Gastroesophageal sphincter (tissue), 4 donors: ENCODE measurements at regions not wholly inside any gene's neighbourhood (a gene's known extent, or its start where the extent isn't known, plus 50 kb on each side); places are given as distances from the start of the nearest gene placed in this dataset.

Experiments
- ATAC-seq: fragments of 150-250 bp; one replicate; pipeline ENCODE4 v1.9.1; 2016; ENCODE audit warnings: mild to moderate bottlenecking, moderate library complexity
- H3K27ac ChIP-seq, 4 donors: fragments of 200-600 bp; sonication (generic) in 3 of 4; 1 replicate in 3 of 4; 2 replicates in 1 of 4; pipeline ENCODE4 v1.5.1; 2016 to 2019
- H3K27me3 ChIP-seq: fragments of 200-600 bp; sonication (generic); one replicate; pipeline ENCODE4 v1.5.1; 2019
- H3K36me3 ChIP-seq, 2 donors: fragments of 200-600 bp; sonication (generic); one replicate each; pipeline ENCODE4 v1.5.1; 2019; ENCODE audit warnings: control low read depth in 1 of 2
- H3K4me1 ChIP-seq, 3 donors: fragments of 200-600 bp; sonication (generic); 1 replicate in 2 of 3; 2 replicates in 1 of 3; pipeline ENCODE4 v1.5.1; 2016 to 2019; ENCODE audit warnings: control low read depth in 2 of 3
- H3K4me3 ChIP-seq, 2 donors: fragments of 200-600 bp; sonication (generic); one replicate each; pipeline ENCODE4 v1.5.1; 2019; ENCODE audit warnings: mild to moderate bottlenecking in 1 of 2, moderate library complexity in 1 of 2
- H3K9me3 ChIP-seq, 3 donors: fragments of 200-600 bp; sonication (generic); one replicate each; pipeline ENCODE4 v1.5.1; 2017 to 2019; ENCODE audit warnings: control low read depth in 2 of 3
- EP300 ChIP-seq: sonication (generic); formaldehyde crosslinking; IDR thresholded peaks from one replicate; pipeline ENCODE4 v1.6.1; 2017; ENCODE audit warnings: antibody characterized with exemption, mild to moderate bottlenecking
- POLR2A ChIP-seq, 2 donors: fragments of 450-650 bp; IDR thresholded peaks; one replicate each; pipeline ENCODE4 v1.6.1; 2017; ENCODE audit warnings: antibody characterized with exemption in 2 of 2, mild to moderate bottlenecking in 2 of 2, moderate library complexity in 1 of 2
- POLR2AphosphoS5 ChIP-seq: sonication (generic); formaldehyde crosslinking; IDR thresholded peaks from one replicate; pipeline ENCODE4 v1.6.1; 2017; ENCODE audit warnings: antibody characterized with exemption
- WGBS, 2 donors: methylation state at CpG; one replicate each; pipeline ENCODE4 v1.1.5; 2018; ENCODE audit warnings: low coverage in 1 of 2; 5-methylcytosine and 5-hydroxymethylcytosine counted together
- TF ChIP-seq, protein P1 (sequence below), 4 experiments: fragments of 200-600 bp in 2 of 4; fragments of 450-650 bp in 2 of 4; sonication (generic) in 1 of 4; IDR thresholded peaks; one replicate each; pipeline ENCODE4 v1.5.1; 2017 to 2019; ENCODE audit warnings: antibody characterized with exemption in 4 of 4, mild to moderate bottlenecking in 2 of 4, moderate library complexity in 2 of 4

DNA sequence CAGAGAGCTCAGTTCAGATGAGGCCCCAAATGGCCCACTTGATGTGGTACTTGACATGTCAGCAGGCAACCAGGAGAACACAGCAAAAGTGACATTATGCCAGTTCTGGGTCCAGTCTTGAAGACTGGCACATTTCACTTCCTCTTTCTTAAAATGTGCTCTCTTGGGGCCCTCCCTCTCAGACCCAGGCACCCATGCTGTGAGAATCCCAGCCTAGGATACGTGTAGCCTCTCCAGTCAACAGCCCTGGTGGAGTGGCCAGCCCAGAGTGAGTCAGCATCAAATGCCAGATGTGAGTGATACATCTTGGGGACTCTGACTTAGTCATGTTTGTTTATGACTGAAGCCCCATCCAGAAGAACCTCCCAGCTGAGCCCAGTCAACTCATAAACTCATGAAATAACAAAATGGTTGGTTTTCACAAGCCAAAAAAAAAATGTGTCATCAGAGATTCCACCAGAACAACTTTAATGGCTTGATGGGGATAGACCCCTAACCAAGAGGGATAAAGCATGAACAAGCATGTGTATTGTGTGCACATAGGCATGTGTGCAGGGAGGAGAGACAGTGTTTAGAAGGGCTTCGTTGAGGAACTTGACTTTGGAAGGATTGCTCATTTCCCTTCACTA lies 82.5 kb upstream of the TNRC6C start:
- H3K27ac ChIP-seq = no peak overlapping the region

DNA sequence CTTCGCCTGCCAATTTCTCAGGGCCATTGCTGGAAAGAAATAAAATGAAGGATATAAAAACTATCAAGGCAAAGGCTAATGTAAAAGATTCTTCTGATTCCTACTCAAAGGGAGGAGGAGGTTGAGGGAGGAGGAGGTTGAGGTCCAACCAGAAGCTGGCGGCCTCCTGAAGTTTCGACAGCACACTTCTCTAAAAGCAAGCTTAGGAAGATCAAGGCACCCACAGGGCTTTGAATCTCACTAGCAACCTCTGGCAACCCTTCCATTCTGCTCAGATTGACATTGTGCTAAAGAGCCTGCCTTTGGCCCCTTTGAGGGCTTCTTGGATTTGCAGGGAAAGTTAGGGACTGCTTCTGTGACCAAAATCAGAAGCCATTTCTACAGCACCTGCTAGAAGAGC lies 81.5 kb upstream of the TNRC6C start:
- WGBS, 2 donors = 94% methylated on average over 2 of the region's 3 CpGs; no CpG with 5 or more reads in 1 of the 2 donors
- H3K27ac ChIP-seq = no peak overlapping the region
- no peak for ATAC-seq
- H3K27me3 ChIP-seq = no peaks in the 10 kb centered on the region
- peaks cover 0 to 19% (median 16%) of the 10 kb centered on the region in 3 donors for H3K4me1 ChIP-seq
- no peaks in the 10 kb centered on the region for H3K36me3 ChIP-seq
- H3K4me3 ChIP-seq = no peak overlapping the region
- H3K9me3 ChIP-seq = peaks cover 0 to 10% (median 0%) of the 10 kb centered on the region in 3 donors
- TF ChIP-seq POLR2A (IDR thresholded peaks at IDR 0.05) (no peak), POLR2AphosphoS5 (no peak), EP300 (no peak)
- TF ChIP-seq, protein P1, sequence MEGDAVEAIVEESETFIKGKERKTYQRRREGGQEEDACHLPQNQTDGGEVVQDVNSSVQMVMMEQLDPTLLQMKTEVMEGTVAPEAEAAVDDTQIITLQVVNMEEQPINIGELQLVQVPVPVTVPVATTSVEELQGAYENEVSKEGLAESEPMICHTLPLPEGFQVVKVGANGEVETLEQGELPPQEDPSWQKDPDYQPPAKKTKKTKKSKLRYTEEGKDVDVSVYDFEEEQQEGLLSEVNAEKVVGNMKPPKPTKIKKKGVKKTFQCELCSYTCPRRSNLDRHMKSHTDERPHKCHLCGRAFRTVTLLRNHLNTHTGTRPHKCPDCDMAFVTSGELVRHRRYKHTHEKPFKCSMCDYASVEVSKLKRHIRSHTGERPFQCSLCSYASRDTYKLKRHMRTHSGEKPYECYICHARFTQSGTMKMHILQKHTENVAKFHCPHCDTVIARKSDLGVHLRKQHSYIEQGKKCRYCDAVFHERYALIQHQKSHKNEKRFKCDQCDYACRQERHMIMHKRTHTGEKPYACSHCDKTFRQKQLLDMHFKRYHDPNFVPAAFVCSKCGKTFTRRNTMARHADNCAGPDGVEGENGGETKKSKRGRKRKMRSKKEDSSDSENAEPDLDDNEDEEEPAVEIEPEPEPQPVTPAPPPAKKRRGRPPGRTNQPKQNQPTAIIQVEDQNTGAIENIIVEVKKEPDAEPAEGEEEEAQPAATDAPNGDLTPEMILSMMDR (IDR thresholded peaks at IDR 0.05) = no peak

More for the DNA sequence above, 82.5 kb upstream of the TNRC6C start:
- Histone ChIP-seq H3K27me3 (no peaks in the 10 kb centered on the region), H3K4me3 (no peak overlapping the region), H3K4me1 (peaks cover 0 to 9% (median 6%) of the 10 kb centered on the region in 3 donors), H3K9me3 (peaks cover 0 to 10% (median 0%) of the 10 kb centered on the region in 3 donors), H3K36me3 (no peaks in the 10 kb centered on the region)
- no peak for TF ChIP-seq POLR2AphosphoS5
- no peak for ATAC-seq
- WGBS, 2 donors = 80 to 83% methylated on average over 1 to 2 of the region's 2 CpGs

DNA sequence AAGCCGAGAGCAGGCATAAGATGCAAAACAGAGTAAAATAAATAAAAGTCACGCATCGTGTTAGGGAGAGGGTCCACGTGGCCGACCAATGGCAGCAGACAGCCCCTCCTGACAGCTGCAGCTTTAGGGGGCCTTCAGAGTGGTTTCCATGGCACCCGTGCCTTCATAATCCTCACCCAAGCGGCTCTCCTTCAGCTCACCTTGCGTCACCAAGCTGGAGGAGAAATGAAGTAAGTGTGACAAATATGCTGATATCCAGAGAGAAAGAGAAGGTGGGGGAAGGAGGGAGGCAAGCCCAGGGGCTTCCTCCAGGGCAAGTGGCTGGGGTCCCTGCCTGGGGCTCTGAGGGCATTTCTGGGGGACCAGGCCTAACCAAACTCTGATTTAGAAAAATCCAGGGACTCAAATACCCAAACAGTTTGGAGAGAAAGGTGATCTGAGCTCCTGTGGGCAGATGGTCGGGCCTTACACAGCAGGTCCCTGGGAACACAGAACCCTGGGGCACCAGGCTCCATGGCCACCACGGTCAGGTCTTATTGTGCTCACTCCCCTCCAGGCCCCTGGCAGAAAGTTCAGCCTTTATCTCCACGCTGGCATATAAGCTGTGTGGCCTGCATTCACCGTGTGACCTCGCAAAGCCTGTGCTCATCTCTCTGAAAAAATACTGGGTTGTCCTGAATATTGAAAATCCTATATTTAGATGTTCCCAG lies 80.7 kb upstream of the TNRC6C start:
- Histone ChIP-seq H3K27me3 (no peaks in the 10 kb centered on the region), H3K27ac (no peak overlapping the region), H3K36me3 (no peaks in the 10 kb centered on the region), H3K4me3 (no peak overlapping the region), H3K4me1 (peaks cover 0 to 27% (median 24%) of the 10 kb centered on the region in 3 donors), H3K9me3 (peaks cover 0 to 10% (median 0%) of the 10 kb centered on the region in 3 donors)
- no peak for TF ChIP-seq POLR2A (IDR thresholded peaks at IDR 0.05)
- no peak for TF ChIP-seq POLR2AphosphoS5
- WGBS, 2 donors = 85 to 100% methylated on average over 6 to 9 of the region's 13 CpGs
- ATAC-seq = no peak

DNA sequence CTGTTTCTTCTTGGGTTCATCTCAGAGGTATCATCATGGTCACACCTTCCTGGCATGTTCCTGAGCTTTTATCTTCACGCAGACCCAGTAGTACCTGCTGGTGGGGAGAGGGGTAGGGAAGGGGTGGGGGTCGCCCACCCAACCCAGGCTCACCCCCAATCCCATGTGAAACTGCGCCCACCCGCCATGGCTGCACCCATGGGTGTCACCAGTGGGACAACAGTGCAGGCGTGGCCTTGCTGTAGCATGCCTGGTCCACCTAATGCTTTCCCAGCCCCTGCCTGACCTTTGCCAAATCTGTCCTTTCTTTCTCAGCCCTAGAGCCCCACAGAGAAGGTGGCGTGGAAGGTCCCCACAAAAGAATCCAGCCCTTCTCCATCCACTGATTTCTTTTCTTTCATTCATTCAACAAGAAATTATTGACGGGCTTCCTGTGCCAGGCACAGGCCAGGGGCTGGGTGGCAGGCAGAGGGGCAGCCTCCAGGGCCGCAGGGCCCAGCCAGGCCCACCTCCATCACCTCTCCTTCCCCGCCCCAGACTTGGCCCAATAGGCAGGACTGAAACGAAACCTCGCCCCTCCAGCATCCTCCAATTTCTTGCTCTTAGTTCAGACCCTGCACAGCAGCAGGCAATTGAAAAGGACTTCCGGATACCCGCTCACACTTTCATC lies 79.1 kb upstream of the TNRC6C start:
- H3K27ac ChIP-seq = no peak overlapping the region
- no peak overlapping the region for H3K4me3 ChIP-seq
- WGBS, 2 donors = 95 to 97% methylated on average over 5 to 10 of the region's 13 CpGs
- no peaks in the 10 kb centered on the region for H3K36me3 ChIP-seq
- no peak for TF ChIP-seq EP300
- no peak for TF ChIP-seq POLR2A (IDR thresholded peaks at IDR 0.05)
- TF ChIP-seq, protein P1 (IDR thresholded peaks at IDR 0.05) = no peak
- TF ChIP-seq POLR2AphosphoS5 = no peak
- no peak for ATAC-seq
- H3K27me3 ChIP-seq = no peaks in the 10 kb centered on the region
- H3K4me1 ChIP-seq = peaks cover 0 to 33% (median 27%) of the 10 kb centered on the region in 3 donors
- peaks cover 0 to 10% (median 0%) of the 10 kb centered on the region in 3 donors for H3K9me3 ChIP-seq

DNA sequence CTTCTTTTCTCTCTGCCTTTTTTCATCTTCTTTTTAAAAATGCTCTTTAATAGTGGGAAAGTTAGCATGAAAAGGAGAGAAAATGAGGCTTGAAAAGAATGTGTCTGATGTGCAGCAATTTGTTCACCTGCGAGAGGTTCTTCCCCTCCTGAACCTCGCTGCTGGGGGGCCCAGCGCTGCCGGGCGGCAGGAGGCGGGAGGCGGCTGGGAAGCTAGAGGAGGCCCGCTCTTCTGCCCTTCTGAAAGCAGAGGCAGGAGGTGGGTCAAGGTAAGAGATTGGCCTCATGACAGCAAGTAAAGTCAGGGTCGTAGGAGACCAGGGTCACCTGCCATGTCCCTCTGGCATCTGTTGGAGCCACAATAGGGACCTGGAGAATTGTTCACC lies 78.6 kb upstream of the TNRC6C start:
- no peak for ATAC-seq
- Histone ChIP-seq H3K4me1 (peaks cover 0 to 33% (median 27%) of the 10 kb centered on the region in 3 donors), H3K4me3 (no peak overlapping the region), H3K27me3 (no peaks in the 10 kb centered on the region), H3K36me3 (no peaks in the 10 kb centered on the region), H3K27ac (no peak overlapping the region), H3K9me3 (peaks cover 0 to 10% (median 0%) of the 10 kb centered on the region in 3 donors)
- TF ChIP-seq POLR2A (IDR thresholded peaks at IDR 0.05) = no peak
- TF ChIP-seq POLR2AphosphoS5 = no peak
- TF ChIP-seq, protein P1 (IDR thresholded peaks at IDR 0.05) = no peak
- no peak for TF ChIP-seq EP300
- 93 to 100% methylated on average over 1 to 6 of the region's 9 CpGs for WGBS, 2 donors
